ENCODE measurements at regions not wholly inside any gene's neighbourhood (a gene's known extent, or its start where the extent isn't known, plus 50 kb on each side); places are given as distances from the start of the nearest gene placed in this dataset.
"Not testable (repeated sequence)": the region's sequence is repeated elsewhere in the genome, so short reads cannot be mapped to it uniquely, and the experiment has no call there.

GRCh38 chr2:176951218-176951617 is 261.4 kb upstream of the HNRNPA3 start:
- not testable (repeated sequence) for DNase-seq

GRCh38 chr2:176956791-176957190 is 255.8 kb upstream of the HNRNPA3 start:
- no peak for DNase-seq

- no peak for DNase-seq
Measured at GRCh38 chr2:176959614-176960013, 253.0 kb upstream of the HNRNPA3 start.

- DNase-seq = no peak
Measured at GRCh38 chr2:176960061-176960460, 252.5 kb upstream of the HNRNPA3 start.

- no peak for DNase-seq
Measured at GRCh38 chr2:176960736-176961520, 251.7 kb upstream of the HNRNPA3 start.

- DNase-seq = no peak
Measured at GRCh38 chr2:176961775-176962619, 250.6 kb upstream of the HNRNPA3 start.

GRCh38 chr2:176963568-176964287 is 248.9 kb upstream of the HNRNPA3 start:
- DNase-seq = no peak

- DNase-seq = no peak
Measured at GRCh38 chr2:176967911-176968450, 244.6 kb upstream of the HNRNPA3 start.

- no peak for DNase-seq
Measured at GRCh38 chr2:176969642-176970359, 242.8 kb upstream of the HNRNPA3 start.

- DNase-seq = no peak
Measured at GRCh38 chr2:176976736-176977685, 235.6 kb upstream of the HNRNPA3 start.

- no peak for DNase-seq
Measured at GRCh38 chr2:176978921-176979320, 233.7 kb upstream of the HNRNPA3 start.

- DNase-seq = no peak
Measured at GRCh38 chr2:176979981-176980710, 232.4 kb upstream of the HNRNPA3 start.

- no peak for DNase-seq
Measured at GRCh38 chr2:176984987-176985386, 227.6 kb upstream of the HNRNPA3 start.

- no peak for DNase-seq
Measured at GRCh38 chr2:176985871-176986270, 226.7 kb upstream of the HNRNPA3 start.

- no peak for DNase-seq
Measured at GRCh38 chr2:176986487-176986886, 226.1 kb upstream of the HNRNPA3 start.

- no peak for DNase-seq
Measured at GRCh38 chr2:176991411-176991810, 221.2 kb upstream of the HNRNPA3 start.

- no peak for DNase-seq
Measured at GRCh38 chr2:176997074-176997791, 215.4 kb upstream of the HNRNPA3 start.

GRCh38 chr2:176997792-176998169 is 214.8 kb upstream of the HNRNPA3 start:
- DNase-seq = no peak

- no peak for DNase-seq
Measured at GRCh38 chr2:176999301-176999700, 213.3 kb upstream of the HNRNPA3 start.

Data from activated naive CD4-positive, alpha-beta T cell treated with Interleukin-2 at 50 U/mL for 16 hours (primary cell).